ENCODE measurements at regions not wholly inside any gene's neighbourhood (a gene's known extent, or its start where the extent isn't known, plus 50 kb on each side); places are given as distances from the start of the nearest gene placed in this dataset.

DNA sequence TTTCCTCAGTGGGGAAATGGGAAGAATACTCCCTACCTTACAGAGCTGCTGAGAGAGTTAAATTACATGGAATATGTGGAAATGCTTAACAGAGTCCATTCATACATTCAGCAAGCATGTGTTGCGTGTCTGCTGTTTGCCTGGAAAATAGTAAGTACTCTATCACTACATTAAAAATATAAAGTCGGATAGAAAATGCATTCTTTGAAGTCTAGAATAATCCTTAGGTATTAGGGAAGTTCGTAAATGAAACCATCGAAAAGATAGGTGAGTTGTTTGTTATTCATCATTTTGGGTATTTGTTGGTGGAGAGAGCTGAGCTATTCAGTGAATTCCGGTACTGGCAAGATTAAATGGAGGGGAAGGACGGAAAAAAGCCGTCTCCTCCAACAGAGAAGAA lies 200.1 kb downstream of the OPA1 start:
- Histone ChIP-seq H3K4me3 (no peak overlapping the region), H3K27ac (no peak overlapping the region), H3K9me3 (no peaks in the 10 kb centered on the region), H3K36me3 (no peaks in the 10 kb centered on the region), H3K27me3 (replicated peaks; ENCODE audit: insufficient read depth) (no peaks in the 10 kb centered on the region), H3K4me1 (replicated peaks) (peaks cover 4% of the 10 kb centered on the region)
- intact Hi-C loops (cut with DNase I) = loop anchor here (10.0 kb wide), 1 partner anchor 212 kb away; no protein-coding TSS in a partner anchor
- no peak for TF ChIP-seq POLR2A (IDR thresholded peaks at IDR 0.05)
- WGBS = 93% methylated on average over 7 of the region's 7 CpGs
- DNase-seq (ENCODE audit: low spot score) = no peak

DNA sequence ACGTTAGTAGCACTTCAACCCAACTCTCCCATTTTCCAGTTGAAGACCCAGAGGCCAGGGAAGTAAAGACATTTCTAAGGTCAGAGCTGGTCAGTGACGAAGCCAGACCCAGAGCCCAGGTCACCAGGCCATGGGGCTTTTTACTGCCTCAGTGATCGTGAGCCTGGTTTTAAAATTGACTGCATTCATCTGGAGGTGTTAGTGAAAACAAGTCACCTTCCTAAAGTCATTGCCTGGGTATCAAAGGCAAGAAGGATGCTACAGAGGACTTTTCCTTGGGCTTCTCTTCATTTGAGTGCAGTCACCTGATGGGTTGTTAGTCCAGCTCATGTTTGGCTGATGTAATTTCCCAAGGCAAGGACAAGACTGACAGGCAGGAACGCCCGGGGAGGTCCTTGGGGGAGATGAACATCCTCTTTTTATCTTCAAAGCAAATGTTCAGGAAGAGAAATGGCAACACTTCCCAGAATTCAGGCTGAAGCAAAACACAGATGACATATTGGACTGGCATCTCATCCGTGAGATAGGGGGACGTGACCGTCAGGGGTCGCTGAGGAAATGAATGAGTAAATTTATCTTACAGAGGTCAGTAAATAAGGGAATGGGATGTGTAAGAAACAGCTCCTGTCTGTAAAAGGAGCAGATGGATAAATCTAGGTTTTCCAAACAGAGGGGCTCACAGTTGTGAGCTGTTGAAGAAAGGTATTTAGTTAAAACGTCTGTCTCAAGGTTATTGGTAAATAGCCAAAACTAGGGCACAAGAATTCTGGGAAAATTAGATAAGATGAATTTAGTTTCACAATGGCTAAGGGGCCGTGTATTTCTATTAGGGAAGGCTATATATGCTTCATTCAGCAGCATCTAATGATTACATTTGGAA lies 201.2 kb downstream of the OPA1 start:
- Histone ChIP-seq H3K27me3 (replicated peaks; ENCODE audit: insufficient read depth) (no peaks in the 10 kb centered on the region), H3K9me3 (no peaks in the 10 kb centered on the region), H3K4me1 (replicated peaks) (peaks cover 4% of the 10 kb centered on the region), H3K36me3 (no peaks in the 10 kb centered on the region), H3K27ac (no peak overlapping the region), H3K4me3 (no peak overlapping the region)
- intact Hi-C loops (cut with DNase I) = loop anchor here (10.0 kb wide), 1 partner anchor 211 kb away; no protein-coding TSS in a partner anchor
- TF ChIP-seq POLR2A (IDR thresholded peaks at IDR 0.05) = no peak
- TF ChIP-seq, protein P1, sequence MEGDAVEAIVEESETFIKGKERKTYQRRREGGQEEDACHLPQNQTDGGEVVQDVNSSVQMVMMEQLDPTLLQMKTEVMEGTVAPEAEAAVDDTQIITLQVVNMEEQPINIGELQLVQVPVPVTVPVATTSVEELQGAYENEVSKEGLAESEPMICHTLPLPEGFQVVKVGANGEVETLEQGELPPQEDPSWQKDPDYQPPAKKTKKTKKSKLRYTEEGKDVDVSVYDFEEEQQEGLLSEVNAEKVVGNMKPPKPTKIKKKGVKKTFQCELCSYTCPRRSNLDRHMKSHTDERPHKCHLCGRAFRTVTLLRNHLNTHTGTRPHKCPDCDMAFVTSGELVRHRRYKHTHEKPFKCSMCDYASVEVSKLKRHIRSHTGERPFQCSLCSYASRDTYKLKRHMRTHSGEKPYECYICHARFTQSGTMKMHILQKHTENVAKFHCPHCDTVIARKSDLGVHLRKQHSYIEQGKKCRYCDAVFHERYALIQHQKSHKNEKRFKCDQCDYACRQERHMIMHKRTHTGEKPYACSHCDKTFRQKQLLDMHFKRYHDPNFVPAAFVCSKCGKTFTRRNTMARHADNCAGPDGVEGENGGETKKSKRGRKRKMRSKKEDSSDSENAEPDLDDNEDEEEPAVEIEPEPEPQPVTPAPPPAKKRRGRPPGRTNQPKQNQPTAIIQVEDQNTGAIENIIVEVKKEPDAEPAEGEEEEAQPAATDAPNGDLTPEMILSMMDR (IDR thresholded peaks at IDR 0.05) = no peak
- no peak for TF ChIP-seq POLR2AphosphoS5 (IDR thresholded peaks at IDR 0.05)
- no peak for DNase-seq (ENCODE audit: low spot score)
- WGBS = 73% methylated on average over 11 of the region's 11 CpGs

DNA sequence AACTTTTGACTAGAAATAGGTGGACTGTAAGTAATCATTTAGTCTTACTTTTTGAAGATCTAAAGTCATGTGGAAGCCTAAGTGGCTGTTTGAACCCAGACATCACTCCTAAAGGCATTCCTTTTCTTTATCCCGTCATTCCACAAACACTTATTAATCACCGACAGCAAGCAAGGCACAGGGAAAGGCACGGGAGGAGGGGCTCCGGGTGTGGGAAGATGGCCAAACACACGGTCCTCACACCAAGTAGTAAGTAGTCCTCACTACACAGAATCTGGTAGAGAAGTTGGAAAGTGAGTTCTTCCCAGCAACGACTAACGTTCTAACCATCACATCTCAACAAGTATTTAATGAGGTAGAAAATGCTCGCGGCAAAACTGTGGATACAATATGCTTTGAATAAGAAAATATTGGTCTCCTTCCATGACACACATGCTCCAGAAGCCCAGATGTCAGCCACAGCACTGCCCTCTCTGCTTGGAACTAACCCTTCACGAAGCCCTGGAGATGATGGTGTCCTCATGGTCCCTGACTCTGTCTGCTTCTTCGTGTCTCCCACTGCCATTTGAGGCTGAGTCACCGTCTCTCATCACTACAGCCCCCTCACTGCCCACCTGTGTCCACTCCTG lies 202.2 kb downstream of the OPA1 start:
- TF ChIP-seq POLR2AphosphoS5 (IDR thresholded peaks at IDR 0.05) = no peak
- TF ChIP-seq POLR2A (IDR thresholded peaks at IDR 0.05) = no peak
- TF ChIP-seq, protein P1 (IDR thresholded peaks at IDR 0.05) = no peak
- intact Hi-C loops (cut with DNase I) = loop anchor here (10.0 kb wide), 1 partner anchor 210 kb away; no protein-coding TSS in a partner anchor
- H3K9me3 ChIP-seq = no peaks in the 10 kb centered on the region
- WGBS = 79% methylated on average over 12 of the region's 12 CpGs
- no peak for DNase-seq (ENCODE audit: low spot score)
- no peak overlapping the region for H3K4me3 ChIP-seq
- no peaks in the 10 kb centered on the region for H3K27me3 ChIP-seq (replicated peaks; ENCODE audit: insufficient read depth)
- no peaks in the 10 kb centered on the region for H3K36me3 ChIP-seq
- H3K4me1 ChIP-seq (replicated peaks) = peaks cover 4% of the 10 kb centered on the region
- no peak overlapping the region for H3K27ac ChIP-seq

DNA sequence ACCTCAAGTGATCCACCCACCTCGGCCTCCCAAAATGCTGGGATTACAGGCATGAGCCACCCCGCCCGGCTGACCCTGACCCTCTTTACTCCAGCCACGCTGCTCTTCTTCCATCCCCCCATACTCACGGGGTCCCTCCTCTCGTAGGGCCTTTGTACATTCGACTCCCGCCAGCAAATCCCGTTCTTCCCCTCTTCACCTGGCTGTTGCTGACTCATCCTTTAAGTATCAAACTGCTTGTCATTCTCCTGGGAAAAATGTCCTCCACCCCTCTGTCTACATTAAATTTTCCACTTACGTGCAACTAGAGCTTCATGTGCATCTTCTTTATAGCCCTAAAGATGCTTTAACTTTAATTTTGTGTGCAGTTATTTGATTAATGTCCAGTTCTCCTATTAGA lies 203.1 kb downstream of the OPA1 start:
- no peak for DNase-seq (ENCODE audit: low spot score)
- intact Hi-C loops (cut with DNase I) = loop anchor here (10.0 kb wide), 1 partner anchor 209 kb away; no protein-coding TSS in a partner anchor
- H3K36me3 ChIP-seq = no peaks in the 10 kb centered on the region

DNA sequence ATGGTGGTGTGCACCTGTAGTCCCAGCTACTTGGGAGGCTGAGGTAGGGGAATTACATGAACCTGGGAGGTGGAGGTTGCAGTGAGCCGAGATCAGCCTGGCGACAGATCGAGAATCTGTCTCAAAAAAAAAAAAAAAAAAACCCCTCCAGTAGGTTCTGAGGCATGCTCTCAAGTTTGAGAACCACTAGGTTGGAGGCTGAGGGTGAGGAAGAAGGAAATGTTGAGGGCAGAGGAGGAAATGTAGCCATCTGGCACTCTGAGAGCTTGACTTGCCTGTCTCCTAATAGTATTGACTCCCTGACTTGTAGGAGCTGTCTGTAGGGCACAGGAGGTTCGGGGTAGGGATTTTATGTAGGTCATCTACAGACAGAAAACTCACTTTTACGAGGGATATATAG lies 204.6 kb downstream of the OPA1 start:
- TF ChIP-seq POLR2AphosphoS5 (IDR thresholded peaks at IDR 0.05) (no peak), POLR2A (IDR thresholded peaks at IDR 0.05) (no peak)
- TF ChIP-seq, protein P1 (IDR thresholded peaks at IDR 0.05) = no peak
- H3K4me1 ChIP-seq (replicated peaks) = no peaks in the 10 kb centered on the region
- no peaks in the 10 kb centered on the region for H3K27me3 ChIP-seq (replicated peaks; ENCODE audit: insufficient read depth)
- H3K4me3 ChIP-seq = no peak overlapping the region
- intact Hi-C loops (cut with DNase I) = loop anchor here (10.0 kb wide), 1 partner anchor 207 kb away; no protein-coding TSS in a partner anchor
- DNase-seq (ENCODE audit: low spot score) = no peak
- no peaks in the 10 kb centered on the region for H3K36me3 ChIP-seq
- 94% methylated on average over 5 of the region's 5 CpGs for WGBS
- no peak overlapping the region for H3K27ac ChIP-seq
- H3K9me3 ChIP-seq = no peaks in the 10 kb centered on the region

More for the DNA sequence above, 203.1 kb downstream of the OPA1 start:
- 94% methylated on average over 10 of the region's 10 CpGs for WGBS
- Histone ChIP-seq H3K4me1 (replicated peaks) (peaks cover 2% of the 10 kb centered on the region), H3K27ac (no peak overlapping the region), H3K27me3 (replicated peaks; ENCODE audit: insufficient read depth) (no peaks in the 10 kb centered on the region), H3K4me3 (no peak overlapping the region), H3K9me3 (no peaks in the 10 kb centered on the region)
- TF ChIP-seq POLR2AphosphoS5 (IDR thresholded peaks at IDR 0.05) = no peak
- no peak for TF ChIP-seq POLR2A (IDR thresholded peaks at IDR 0.05)
- TF ChIP-seq, protein P1 (IDR thresholded peaks at IDR 0.05) = no peak

All from prostate gland (tissue), 2 donors.